ENCODE measurements at regions not wholly inside any gene's neighbourhood (a gene's known extent, or its start where the extent isn't known, plus 50 kb on each side); places are given as distances from the start of the nearest gene placed in this dataset.

GRCh38 chr11:119486691-119487259, 63.8 kb upstream of the THY1 start:
- Mint-ChIP-seq H3K4me3 (no peak overlapping the region), H3K27me3 (no peaks in the 10 kb centered on the region), H3K4me1 (no peaks in the 10 kb centered on the region), H3K36me3 (no peaks in the 10 kb centered on the region), H3K9me3 (no peaks in the 10 kb centered on the region), H3K27ac (no peak overlapping the region)
- DNase-seq, result no peak
- POLR2A ChIA-PET, result no interaction called here
- ATAC-seq (ENCODE audit: low read depth), result no peak

- POLR2A ChIA-PET, result no interaction called here
- H3K4me3 Mint-ChIP-seq, result no peak overlapping the region
Observed at GRCh38 chr11:119486016-119486415, 63.0 kb upstream of the THY1 start.

GRCh38 chr11:119484741-119485605, 62.0 kb upstream of the THY1 start:
- DNase-seq (no peak), ATAC-seq (ENCODE audit: low read depth) (no peak)
- H3K4me1 Mint-ChIP-seq, result peaks cover 1% of the 10 kb centered on the region
- H3K9me3 Mint-ChIP-seq, result no peaks in the 10 kb centered on the region
- H3K36me3 Mint-ChIP-seq, result no peaks in the 10 kb centered on the region
- POLR2A ChIA-PET, result no interaction called here
- H3K4me3 Mint-ChIP-seq, result no peak overlapping the region
- H3K27me3 Mint-ChIP-seq, result no peaks in the 10 kb centered on the region
- no peak overlapping the region for H3K27ac Mint-ChIP-seq

More at GRCh38 chr11:119486016-119486415, 63.0 kb upstream of the THY1 start:
- ATAC-seq (ENCODE audit: low read depth), result no peak
- DNase-seq, result no peak
- Mint-ChIP-seq H3K27me3 (no peaks in the 10 kb centered on the region), H3K9me3 (no peaks in the 10 kb centered on the region), H3K4me1 (peaks cover 1% of the 10 kb centered on the region), H3K27ac (no peak overlapping the region), H3K36me3 (no peaks in the 10 kb centered on the region)

GRCh38 chr11:119483881-119484371, 61.0 kb upstream of the THY1 start:
- no peaks in the 10 kb centered on the region for H3K9me3 Mint-ChIP-seq
- peaks cover 1% of the 10 kb centered on the region for H3K4me1 Mint-ChIP-seq
- no peak for DNase-seq
- H3K36me3 Mint-ChIP-seq, result no peaks in the 10 kb centered on the region
- no peak overlapping the region for H3K4me3 Mint-ChIP-seq
- POLR2A ChIA-PET, result no interaction called here
- no peak overlapping the region for H3K27ac Mint-ChIP-seq
- no peak for ATAC-seq (ENCODE audit: low read depth)
- no peaks in the 10 kb centered on the region for H3K27me3 Mint-ChIP-seq

- Mint-ChIP-seq H3K4me3 (no peak overlapping the region), H3K9me3 (no peaks in the 10 kb centered on the region), H3K27me3 (no peaks in the 10 kb centered on the region), H3K4me1 (peaks cover 1% of the 10 kb centered on the region), H3K27ac (no peak overlapping the region), H3K36me3 (no peaks in the 10 kb centered on the region)
- DNase-seq, result no peak
- no peak for ATAC-seq (ENCODE audit: low read depth)
- POLR2A ChIA-PET, result no interaction called here
Observed at GRCh38 chr11:119483341-119483880, 60.4 kb upstream of the THY1 start.

GRCh38 chr11:119482521-119483011, 59.6 kb upstream of the THY1 start:
- Mint-ChIP-seq H3K27me3 (no peaks in the 10 kb centered on the region), H3K9me3 (no peaks in the 10 kb centered on the region), H3K36me3 (no peaks in the 10 kb centered on the region), H3K27ac (no peak overlapping the region), H3K4me1 (peaks cover 1% of the 10 kb centered on the region), H3K4me3 (no peak overlapping the region)
- POLR2A ChIA-PET, result no interaction called here
- DNase-seq, result no peak
- ATAC-seq (ENCODE audit: low read depth), result no peak

- Mint-ChIP-seq H3K4me1 (peaks cover 1% of the 10 kb centered on the region), H3K4me3 (no peak overlapping the region), H3K27me3 (no peaks in the 10 kb centered on the region), H3K9me3 (no peaks in the 10 kb centered on the region), H3K27ac (no peak overlapping the region), H3K36me3 (no peaks in the 10 kb centered on the region)
- POLR2A ChIA-PET, result no interaction called here
- DNase-seq (no peak), ATAC-seq (ENCODE audit: low read depth) (peak; percentile 13)
Observed at GRCh38 chr11:119481667-119482400, 58.9 kb upstream of the THY1 start.

GRCh38 chr11:119481021-119481666, 58.2 kb upstream of the THY1 start:
- no peak overlapping the region for H3K4me3 Mint-ChIP-seq
- peak; percentile 74 for ATAC-seq (ENCODE audit: low read depth)

GRCh38 chr11:119480380-119481020, 57.5 kb upstream of the THY1 start:
- Mint-ChIP-seq H3K36me3 (no peaks in the 10 kb centered on the region), H3K27me3 (peaks cover 4% of the 10 kb centered on the region), H3K9me3 (no peaks in the 10 kb centered on the region), H3K4me3 (no peak overlapping the region), H3K27ac (no peak overlapping the region), H3K4me1 (peaks cover 1% of the 10 kb centered on the region)
- POLR2A ChIA-PET, result no interaction called here
- ATAC-seq (ENCODE audit: low read depth) (no peak), DNase-seq (no peak)

More at GRCh38 chr11:119481021-119481666, 58.2 kb upstream of the THY1 start:
- no peak overlapping the region for H3K27ac Mint-ChIP-seq
- peaks cover 2% of the 10 kb centered on the region for H3K27me3 Mint-ChIP-seq
- POLR2A ChIA-PET, result no interaction called here
- no peaks in the 10 kb centered on the region for H3K36me3 Mint-ChIP-seq
- no peaks in the 10 kb centered on the region for H3K9me3 Mint-ChIP-seq
- DNase-seq, result peak; percentile 84
- peaks cover 1% of the 10 kb centered on the region for H3K4me1 Mint-ChIP-seq

- Mint-ChIP-seq H3K36me3 (no peaks in the 10 kb centered on the region), H3K27me3 (peaks cover 4% of the 10 kb centered on the region), H3K9me3 (no peaks in the 10 kb centered on the region), H3K4me3 (no peak overlapping the region), H3K27ac (no peak overlapping the region), H3K4me1 (peaks cover 1% of the 10 kb centered on the region)
- POLR2A ChIA-PET, result no interaction called here
- DNase-seq (no peak), ATAC-seq (ENCODE audit: low read depth) (no peak)
Observed at GRCh38 chr11:119479685-119480275, 56.8 kb upstream of the THY1 start.

GRCh38 chr11:119478711-119479285, 55.8 kb upstream of the THY1 start:
- Mint-ChIP-seq H3K4me3 (no peak overlapping the region), H3K4me1 (peaks cover 1% of the 10 kb centered on the region), H3K27ac (no peak overlapping the region), H3K27me3 (peaks cover 4% of the 10 kb centered on the region), H3K9me3 (no peaks in the 10 kb centered on the region), H3K36me3 (no peaks in the 10 kb centered on the region)
- POLR2A ChIA-PET, result no interaction called here
- ATAC-seq (ENCODE audit: low read depth), result no peak
- DNase-seq, result no peak

- no peak overlapping the region for H3K27ac Mint-ChIP-seq
- H3K4me3 Mint-ChIP-seq, result no peak overlapping the region
- peaks cover 4% of the 10 kb centered on the region for H3K27me3 Mint-ChIP-seq
- DNase-seq, result no peak
- H3K4me1 Mint-ChIP-seq, result peaks cover 1% of the 10 kb centered on the region
- POLR2A ChIA-PET, result no interaction called here
- H3K36me3 Mint-ChIP-seq, result no peaks in the 10 kb centered on the region
- no peak for ATAC-seq (ENCODE audit: low read depth)
- no peaks in the 10 kb centered on the region for H3K9me3 Mint-ChIP-seq
Observed at GRCh38 chr11:119476666-119477331, 53.8 kb upstream of the THY1 start.

Measured in activated naive CD8-positive, alpha-beta T cell treated with anti-CD3 and anti-CD28 coated beads, Interleukin-2, amount 10 ng/mL, durations not matched to agents 7 days and 5 days (primary cell).